ENCODE measurements at regions not wholly inside any gene's neighbourhood (a gene's known extent, or its start where the extent isn't known, plus 50 kb on each side); places are given as distances from the start of the nearest gene placed in this dataset.

DNA sequence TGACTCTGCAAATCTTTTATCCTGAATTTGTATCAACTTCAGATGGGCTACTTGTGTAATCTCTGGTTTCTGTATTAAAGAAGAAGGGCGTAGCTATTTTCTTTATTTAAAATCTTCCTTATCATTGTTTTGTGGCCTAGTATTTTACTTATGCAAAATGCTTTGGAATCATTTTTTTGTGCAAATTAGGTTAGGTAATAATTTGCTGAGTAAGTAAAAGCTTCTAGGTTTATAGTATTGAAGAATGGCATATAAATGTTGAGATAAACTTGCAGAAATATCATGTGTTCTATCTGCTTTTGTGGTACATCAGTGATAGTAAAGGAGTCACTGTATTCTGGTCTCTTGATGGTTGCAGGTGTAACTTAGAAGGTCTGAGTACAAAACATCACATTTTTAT, 197.2 kb upstream of the IL15 start:
- TF ChIP-seq POLR2A (IDR thresholded peaks at IDR 0.05; ENCODE audit: low read depth, low read length): no peak
- DNase-seq (ENCODE audit: insufficient read length, low spot score): no peak
- no peak for FAIRE-seq

DNA sequence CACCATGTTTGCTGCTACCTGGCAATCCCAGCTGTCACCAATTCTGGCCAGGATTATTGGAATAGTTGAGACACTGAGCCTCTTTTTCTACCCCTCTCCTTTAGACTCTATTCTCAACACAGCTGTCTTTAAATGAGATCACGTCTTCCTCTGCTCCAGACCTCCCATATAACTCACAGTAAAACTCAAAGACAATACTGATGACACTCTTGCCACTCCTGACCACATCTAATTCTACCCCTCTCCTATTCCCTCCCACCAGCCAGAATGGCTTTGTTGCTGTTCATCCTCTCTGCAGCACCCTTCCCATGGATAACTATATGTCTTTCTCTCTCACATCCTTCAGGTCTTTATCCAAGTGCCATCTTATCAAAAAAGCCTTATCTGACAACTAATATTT, 188.6 kb upstream of the IL15 start:
- FAIRE-seq (no peak), DNase-seq (ENCODE audit: insufficient read length, low spot score) (no peak)
- TF ChIP-seq POLR2A (IDR thresholded peaks at IDR 0.05; ENCODE audit: low read depth, low read length): no peak

DNA sequence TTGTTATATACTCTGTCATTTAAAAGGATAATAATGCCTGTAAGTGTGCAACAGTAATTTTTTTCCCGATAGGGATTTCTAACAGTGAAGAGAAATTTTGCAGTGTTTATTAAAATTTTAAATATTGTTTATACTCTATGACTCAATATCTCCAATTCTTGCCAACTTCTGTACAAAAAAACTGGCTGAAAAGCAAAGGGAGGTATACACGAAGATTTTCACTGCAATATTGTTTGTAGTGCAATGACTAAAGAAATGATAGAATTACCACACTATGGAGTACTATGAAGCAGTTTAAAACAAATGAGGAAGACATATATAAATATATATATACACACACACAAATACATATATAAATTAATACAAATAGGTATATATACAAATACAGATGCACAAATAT, 187.9 kb upstream of the IL15 start:
- DNase-seq (ENCODE audit: insufficient read length, low spot score): no peak
- no peak for TF ChIP-seq POLR2A (IDR thresholded peaks at IDR 0.05; ENCODE audit: low read depth, low read length)
- FAIRE-seq: no peak

DNA sequence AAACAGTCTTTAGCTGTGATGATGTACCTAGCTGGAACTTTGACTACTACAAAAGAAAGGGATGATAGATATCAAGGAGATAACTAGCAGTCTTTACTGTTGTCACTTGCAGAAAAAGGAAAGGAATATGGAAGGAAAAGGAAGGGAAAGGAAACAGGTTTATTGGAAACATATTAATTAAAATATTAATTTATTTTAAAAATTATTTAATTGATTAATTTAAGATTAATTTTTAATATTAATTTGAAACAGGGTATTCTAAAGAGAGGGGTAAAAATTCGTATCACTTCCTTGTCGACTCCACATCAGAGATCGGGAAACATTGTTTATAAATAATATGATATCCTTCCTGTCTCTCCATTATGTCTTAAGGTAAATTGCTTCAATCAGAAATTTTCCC, 186.5 kb upstream of the IL15 start:
- no peak for FAIRE-seq

DNA sequence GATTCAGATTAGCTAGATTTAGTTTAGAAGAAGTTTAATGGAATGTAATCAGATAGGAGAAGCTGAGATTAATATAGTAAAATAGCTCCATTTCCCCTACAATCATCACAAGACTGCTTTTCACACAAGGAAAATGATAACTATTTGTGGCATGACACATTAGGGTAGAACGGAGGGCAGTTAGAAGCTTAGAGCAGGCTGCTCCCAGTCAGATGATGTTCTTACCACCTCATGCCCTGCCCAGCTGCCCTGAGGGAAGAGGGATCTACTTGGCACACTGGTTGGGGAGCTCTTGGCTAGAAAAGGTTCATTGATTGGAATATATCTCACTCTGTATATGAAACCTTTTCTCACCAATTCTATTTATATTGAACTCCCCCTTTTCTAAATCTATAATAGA, 180.7 kb upstream of the IL15 start:
- DNase-seq (ENCODE audit: insufficient read length, low spot score) (no peak), FAIRE-seq (no peak)
- TF ChIP-seq POLR2A (IDR thresholded peaks at IDR 0.05; ENCODE audit: low read depth, low read length): no peak

More for the DNA sequence above, 186.5 kb upstream of the IL15 start:
- no peak for TF ChIP-seq POLR2A (IDR thresholded peaks at IDR 0.05; ENCODE audit: low read depth, low read length)
- no peak for DNase-seq (ENCODE audit: insufficient read length, low spot score)

DNA sequence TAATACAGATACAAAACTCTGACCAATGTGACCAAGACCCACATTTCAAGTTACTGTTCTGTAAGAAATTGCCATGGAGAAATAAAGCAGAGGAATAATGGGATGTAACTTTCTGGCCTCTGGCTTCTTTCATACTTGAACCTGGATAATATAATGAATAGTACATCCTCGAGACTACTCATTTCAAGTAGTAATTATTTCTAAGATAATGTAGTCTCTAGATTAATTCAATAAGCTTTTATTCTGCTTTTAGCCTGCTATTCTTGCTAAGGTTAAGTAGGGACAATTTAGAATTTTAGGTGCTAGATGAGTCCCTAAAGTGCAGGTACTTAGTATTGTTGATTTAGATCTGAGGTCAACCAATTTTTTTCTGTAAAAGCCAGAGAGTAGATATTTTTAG, 178.7 kb upstream of the IL15 start:
- no peak for TF ChIP-seq POLR2A (IDR thresholded peaks at IDR 0.05; ENCODE audit: low read depth, low read length)
- DNase-seq (ENCODE audit: insufficient read length, low spot score) (no peak), FAIRE-seq (no peak)

DNA sequence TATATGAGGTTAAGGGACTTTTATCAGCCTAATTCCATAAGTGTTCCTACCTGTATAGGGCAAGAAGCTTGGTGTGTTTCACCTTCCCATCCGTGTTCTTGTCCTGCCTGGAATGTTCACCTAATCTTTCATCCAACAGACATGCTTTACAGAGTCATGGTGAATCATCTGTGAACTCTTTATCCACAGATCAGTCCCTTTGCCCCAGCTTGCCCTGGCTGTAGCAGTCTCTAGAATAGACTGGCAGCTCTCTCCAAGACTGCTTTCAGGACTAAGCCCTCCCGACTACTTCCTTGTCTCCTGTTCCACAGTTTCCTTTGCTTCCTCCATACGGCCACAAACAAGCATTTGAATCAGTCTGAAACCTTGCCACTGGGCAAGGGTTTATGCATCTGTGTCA, 177.9 kb upstream of the IL15 start:
- no peak for TF ChIP-seq POLR2A (IDR thresholded peaks at IDR 0.05; ENCODE audit: low read depth, low read length)
- FAIRE-seq: no peak
- DNase-seq (ENCODE audit: insufficient read length, low spot score): no peak

DNA sequence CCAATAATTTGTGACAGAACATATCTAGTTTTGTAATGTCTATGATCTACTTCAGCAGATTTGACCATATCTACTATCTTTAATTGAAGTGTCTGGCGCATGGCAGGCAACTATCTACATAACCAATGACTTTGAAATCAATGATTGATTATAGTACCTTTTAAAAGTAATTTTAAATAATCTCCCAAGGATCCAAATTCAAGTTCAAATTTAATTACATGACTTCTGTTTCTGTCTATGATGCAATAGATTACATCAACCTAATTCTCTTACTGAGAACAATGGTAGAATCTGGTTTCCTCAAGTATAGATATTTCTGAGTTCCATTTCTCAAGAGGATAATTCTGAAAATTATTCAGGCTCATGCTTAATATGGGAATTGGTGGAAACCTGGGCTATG, 177.4 kb upstream of the IL15 start:
- no peak for DNase-seq (ENCODE audit: insufficient read length, low spot score)
- TF ChIP-seq POLR2A (IDR thresholded peaks at IDR 0.05; ENCODE audit: low read depth, low read length): no peak
- FAIRE-seq: no peak

DNA sequence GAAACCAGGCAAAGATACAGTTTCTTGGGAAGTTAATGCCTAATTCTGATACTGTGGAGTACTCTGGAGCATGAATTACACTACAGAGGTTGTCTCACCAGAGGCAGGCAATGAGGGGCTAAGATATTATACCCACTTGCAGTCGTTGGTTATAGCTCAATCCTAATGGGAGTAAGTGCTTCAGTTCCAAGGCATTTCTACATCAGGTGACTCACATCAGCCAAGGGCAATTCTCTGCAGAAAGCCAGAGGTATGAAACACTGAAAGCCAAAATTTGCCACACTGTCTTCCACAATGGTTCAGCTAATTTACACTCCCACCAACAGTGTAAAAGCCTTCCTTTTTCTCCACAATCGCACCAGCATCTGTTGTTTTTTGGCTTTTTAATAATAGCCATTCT, 174.0 kb upstream of the IL15 start:
- no peak for TF ChIP-seq POLR2A (IDR thresholded peaks at IDR 0.05; ENCODE audit: low read depth, low read length)
- FAIRE-seq (no peak), DNase-seq (ENCODE audit: insufficient read length, low spot score) (no peak)

DNA sequence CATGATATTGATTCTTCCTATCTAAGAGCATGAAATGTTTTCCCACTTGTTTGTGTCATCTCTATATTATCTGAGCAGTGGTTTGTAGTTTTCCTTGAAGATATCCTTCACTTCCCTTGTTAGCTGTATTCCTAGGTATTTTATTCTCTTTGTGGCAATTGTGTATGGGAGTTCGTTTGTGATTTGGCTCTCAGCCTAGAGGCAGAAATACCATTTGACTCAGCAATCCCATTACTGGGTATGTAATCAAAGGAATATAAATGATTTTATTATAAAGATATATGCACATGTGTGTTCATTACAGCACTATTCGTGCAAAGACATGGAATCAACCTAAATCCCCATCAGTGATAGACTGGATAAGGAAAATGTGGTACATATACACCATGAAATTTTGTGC, 172.7 kb upstream of the IL15 start:
- no peak for FAIRE-seq
- no peak for TF ChIP-seq POLR2A (IDR thresholded peaks at IDR 0.05; ENCODE audit: low read depth, low read length)
- no peak for DNase-seq (ENCODE audit: insufficient read length, low spot score)

DNA sequence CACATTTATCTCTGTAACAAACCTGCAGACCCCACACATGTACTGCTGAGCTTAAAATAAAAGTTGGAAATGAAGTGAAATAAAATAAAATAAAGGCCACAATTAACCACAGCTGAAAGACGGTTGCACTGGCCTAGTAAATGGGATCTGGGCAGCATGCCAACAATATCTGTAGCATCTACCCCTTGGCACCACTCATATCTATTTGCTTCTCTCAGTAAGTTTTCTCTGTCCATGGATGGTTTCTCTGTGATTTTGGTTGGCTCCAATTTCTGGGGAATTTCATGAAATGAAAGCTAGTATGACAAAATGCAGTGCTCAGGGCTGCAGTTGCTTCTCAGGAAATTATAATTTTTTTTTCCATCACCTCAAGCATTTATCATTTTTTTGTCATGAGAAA, 172.0 kb upstream of the IL15 start:
- FAIRE-seq: no peak
- DNase-seq (ENCODE audit: insufficient read length, low spot score): no peak
- no peak for TF ChIP-seq POLR2A (IDR thresholded peaks at IDR 0.05; ENCODE audit: low read depth, low read length)

DNA sequence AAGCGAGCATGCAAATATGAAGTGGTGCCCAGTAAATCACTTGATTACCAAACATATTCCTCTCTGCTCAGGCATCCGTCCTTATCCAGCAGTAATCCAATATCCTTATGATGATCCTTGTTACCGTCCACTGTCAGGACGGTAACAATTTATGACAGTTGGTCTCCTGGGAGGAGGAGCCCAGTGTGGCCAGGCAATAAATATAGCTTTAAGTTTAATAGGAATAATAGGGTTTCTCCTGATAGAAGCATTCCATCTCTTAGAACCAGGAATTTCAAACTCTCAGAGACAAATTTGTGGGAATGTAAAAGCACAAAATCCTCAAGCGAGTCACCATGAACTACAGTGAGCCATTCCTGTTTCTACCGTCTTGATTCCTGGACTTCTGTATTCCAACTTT, 171.2 kb upstream of the IL15 start:
- FAIRE-seq (no peak), DNase-seq (ENCODE audit: insufficient read length, low spot score) (no peak)
- no peak for TF ChIP-seq POLR2A (IDR thresholded peaks at IDR 0.05; ENCODE audit: low read depth, low read length)

DNA sequence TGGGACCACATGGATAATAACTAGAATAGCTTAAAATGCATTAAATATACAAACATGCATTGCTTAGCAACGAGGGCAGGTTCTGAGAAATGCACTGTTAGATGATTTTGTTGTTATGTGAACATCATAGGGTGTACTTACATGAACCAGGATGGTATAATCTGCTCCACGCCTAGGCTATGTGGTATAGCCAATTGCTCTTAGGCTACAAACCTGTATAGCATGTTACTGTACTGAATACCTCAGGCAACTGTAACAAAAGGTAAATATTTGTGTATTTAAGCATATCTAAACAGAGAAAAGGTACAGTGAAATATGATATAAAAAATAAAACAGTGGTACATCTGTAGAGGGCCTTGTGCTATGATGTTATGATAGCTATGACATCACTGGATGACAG, 169.2 kb upstream of the IL15 start:
- no peak for TF ChIP-seq POLR2A (IDR thresholded peaks at IDR 0.05; ENCODE audit: low read depth, low read length)
- DNase-seq (ENCODE audit: insufficient read length, low spot score): no peak
- no peak for FAIRE-seq

DNA sequence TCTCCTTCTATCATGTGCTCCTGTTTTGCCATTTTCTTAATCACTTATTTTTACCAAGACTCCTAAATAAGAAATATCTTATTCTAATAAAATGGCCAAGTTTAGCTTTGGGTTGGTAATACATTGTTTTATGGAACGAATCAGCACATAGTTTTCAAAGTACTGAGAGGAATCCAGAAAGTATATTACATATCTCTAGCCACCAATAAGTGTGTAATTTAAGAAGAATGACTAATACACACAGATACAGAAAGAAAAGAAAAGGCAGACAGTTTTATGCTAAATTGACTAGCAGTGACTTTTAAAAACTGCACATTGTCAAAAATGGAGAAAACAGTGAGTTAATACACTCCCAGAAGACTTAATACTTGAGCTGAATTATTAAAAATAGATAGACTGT, 167.0 kb upstream of the IL15 start:
- DNase-seq (ENCODE audit: insufficient read length, low spot score) (no peak), FAIRE-seq (no peak)
- no peak for TF ChIP-seq POLR2A (IDR thresholded peaks at IDR 0.05; ENCODE audit: low read depth, low read length)

DNA sequence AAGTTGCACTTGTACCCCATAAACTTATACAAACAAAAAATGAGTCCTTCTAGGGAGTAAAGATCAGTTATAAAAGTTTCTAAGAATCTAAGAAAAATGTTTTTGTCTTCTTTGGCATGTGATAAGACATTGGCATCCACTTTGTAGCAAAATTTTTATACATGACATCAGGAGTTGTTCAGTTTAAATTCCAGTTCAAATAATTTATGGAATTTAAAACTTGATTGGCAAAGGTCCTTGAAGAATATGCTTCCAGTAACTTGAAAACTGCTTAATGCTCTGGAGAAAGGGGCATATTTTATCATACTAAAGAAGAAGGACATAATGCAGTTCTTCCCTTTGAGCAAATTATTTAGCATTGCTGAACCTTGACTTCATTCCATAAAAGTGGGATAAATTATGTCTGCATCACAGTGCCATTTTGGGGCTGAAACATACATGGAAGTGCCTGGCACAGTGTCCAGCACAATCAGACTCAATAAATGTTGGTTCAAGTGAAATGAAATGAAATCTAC, 163.3 kb upstream of the IL15 start:
- no peak for TF ChIP-seq POLR2A (IDR thresholded peaks at IDR 0.05; ENCODE audit: low read depth, low read length)
- DNase-seq (ENCODE audit: insufficient read length, low spot score) (no peak), FAIRE-seq (no peak)

DNA sequence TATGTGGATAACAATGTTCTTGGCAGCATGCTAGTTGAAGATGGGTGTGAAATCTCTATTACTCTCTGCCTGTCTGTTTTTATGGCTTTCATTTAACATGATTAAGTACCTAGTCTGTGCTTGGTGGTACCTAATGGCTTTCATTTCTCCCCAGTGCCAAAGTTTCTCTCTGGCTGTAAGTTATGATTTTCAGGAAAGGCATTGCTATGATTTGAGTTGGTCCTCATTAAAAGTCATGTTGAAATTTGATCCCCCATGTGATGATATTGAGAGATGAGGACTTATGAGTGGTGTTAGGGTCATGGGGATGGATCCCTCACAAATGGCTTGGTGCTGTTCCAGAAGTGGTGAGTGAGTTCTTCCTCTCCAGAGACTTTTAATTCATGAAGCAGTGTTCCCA, 162.4 kb upstream of the IL15 start:
- FAIRE-seq (no peak), DNase-seq (ENCODE audit: insufficient read length, low spot score) (no peak)
- TF ChIP-seq POLR2A (IDR thresholded peaks at IDR 0.05; ENCODE audit: low read depth, low read length): no peak
